ENCODE measurements at regions not wholly inside any gene's neighbourhood (a gene's known extent, or its start where the extent isn't known, plus 50 kb on each side); places are given as distances from the start of the nearest gene placed in this dataset.

- H3K4me1 ChIP-seq (ENCODE audit: control insufficient read depth, insufficient read depth, low read length), result no peaks in the 10 kb centered on the region
- H3K9ac ChIP-seq (ENCODE audit: low read depth, low read length), result no peak overlapping the region
- H4K20me1 ChIP-seq (ENCODE audit: insufficient read depth, low read length), result no peaks in the 10 kb centered on the region
- no peak overlapping the region for H3K4ac ChIP-seq (ENCODE audit: low read depth, low read length)
- H2BK20ac ChIP-seq (ENCODE audit: low read depth, low read length), result no peak overlapping the region
- ChIA-PET CTCF (no interaction called here), POLR2A (ENCODE audit: unreplicated experiment) (no interaction called here)
- no peak overlapping the region for H3K4me3 ChIP-seq (ENCODE audit: insufficient read depth, low read depth, low read length)
- in situ Hi-C loops (cut with MboI; ENCODE audit: low sequenced_read_pairs) (no loop called here), intact Hi-C loops (cut with micrococcal nuclease) (no loop called here), dilution Hi-C loops (cut with HindIII; ENCODE audit: low sequenced_read_pairs, unreplicated experiment) (no loop called here)
- no peak overlapping the region for H3K23ac ChIP-seq (ENCODE audit: low read depth, low read length)
- H3K27me3 ChIP-seq (ENCODE audit: control insufficient read depth, insufficient read depth, low read length), result no peaks in the 10 kb centered on the region
- BruUV-seq (replicated peaks), result no TSS peak
- H3K9me1 ChIP-seq (ENCODE audit: insufficient read depth, low read length), result no peaks in the 10 kb centered on the region
- no peak overlapping the region for H2AK5ac ChIP-seq (ENCODE audit: low read depth, low read length)
- WGBS, 2 experiments (ENCODE audit: extremely low coverage in 2 of 2, insufficient read length in 1 of 2), result no CpG with 5 or more reads among the region's 2 CpGs
- no peak overlapping the region for H3K56ac ChIP-seq (ENCODE audit: extremely low read depth, insufficient read depth, low read length)
- no peak overlapping the region for H3K14ac ChIP-seq (replicated peaks; ENCODE audit: low read depth, low read length)
- TF ChIP-seq CEBPB (IDR thresholded peaks at IDR 0.05; ENCODE audit: low read depth, low read length) (no peak), MAZ (IDR thresholded peaks at IDR 0.05; ENCODE audit: borderline replicate concordance, low read depth, low read length) (no peak), FOS (IDR thresholded peaks at IDR 0.05; ENCODE audit: low read depth, low read length) (no peak), CTCF (conservative IDR thresholded peaks at IDR 0.05; ENCODE audit: low read depth, low read length) (no peak), CHD1 (IDR thresholded peaks at IDR 0.05; ENCODE audit: low read depth, low read length) (no peak), RFX5 (IDR thresholded peaks at IDR 0.05; ENCODE audit: low read depth, low read length) (no peak), RAD21 (IDR thresholded peaks at IDR 0.05; ENCODE audit: low read length) (no peak), SMC3 (IDR thresholded peaks at IDR 0.05; ENCODE audit: low read depth, low read length) (no peak)
- H3K18ac ChIP-seq (ENCODE audit: low read depth, low read length), result no peak overlapping the region
- H2AFZ ChIP-seq (replicated peaks; ENCODE audit: low read length, poor library complexity), result no peak overlapping the region
- H3K79me1 ChIP-seq (ENCODE audit: low read depth in 1 of 2, low read length in 2 of 2), result no peaks in the 10 kb centered on the region
- no peak overlapping the region for H3K27ac ChIP-seq (ENCODE audit: insufficient read depth, low read length)
- H4K5ac ChIP-seq (ENCODE audit: low read depth, low read length), result no peak overlapping the region
- no peak overlapping the region for H2BK120ac ChIP-seq (ENCODE audit: low read depth, low read length)
- no peak overlapping the region for H4K8ac ChIP-seq (ENCODE audit: low read depth in 2 of 2, low read length in 2 of 2)
- no peak for DNase-seq
- no peak for ATAC-seq (ENCODE audit: low read depth)
- peaks cover 3% of the 10 kb centered on the region for H3K9me3 ChIP-seq (ENCODE audit: control insufficient read depth, insufficient read depth, low read length)
- H2AK9ac ChIP-seq (replicated peaks; ENCODE audit: low read depth, low read length, poor library complexity), result no peak overlapping the region
- no peak overlapping the region for H3K4me2 ChIP-seq (ENCODE audit: low read depth, low read length)
- H2BK15ac ChIP-seq (ENCODE audit: low read depth, low read length), result no peak overlapping the region
- no peak overlapping the region for H4K91ac ChIP-seq (ENCODE audit: insufficient read depth, low read depth, low read length)
- H3K36me3 ChIP-seq (ENCODE audit: control insufficient read depth, insufficient read depth, low read length), result no peaks in the 10 kb centered on the region
- H2BK5ac ChIP-seq (ENCODE audit: low read depth, low read length, poor library complexity, severe bottlenecking), result no peak overlapping the region
Measured at GRCh38 chr7:52616552-52616951, 418.9 kb upstream of the POM121L12 start.
